HL-60 (cell line): ENCODE measurements at regions not wholly inside any gene's neighbourhood (a gene's known extent, or its start where the extent isn't known, plus 50 kb on each side); places are given as distances from the start of the nearest gene placed in this dataset.

Experiments
- DNase-seq, 2 experiments: peaks; one replicate each; pipeline ENCODE4 v3.0.0-alpha.2; 2010 to 2020; ENCODE audit warnings: low read depth in 1 of 2, low spot score in 1 of 2
- H3K27ac ChIP-seq: fragments of 250-450 bp; sonication (Bioruptor Pico); replicated peaks from 2 replicates; pipeline ENCODE4 v1.5.1; 2020; ENCODE audit warnings: mild to moderate bottlenecking, moderate library complexity
- H3K27me3 ChIP-seq: fragments of 250-450 bp; sonication (Bioruptor Pico); 2 replicates; pipeline ENCODE4 v1.5.1; 2021; ENCODE audit warnings: mild to moderate bottlenecking, moderate library complexity; ENCODE audit not compliant: insufficient read depth, poor library complexity, severe bottlenecking
- H3K4me3 ChIP-seq: replicated peaks from 2 replicates; pipeline ENCODE4 v1.5.1; 2011; ENCODE audit warnings: mild to moderate bottlenecking, control low read depth, low read length; ENCODE audit not compliant: insufficient read depth
- CTCF ChIP-seq: IDR thresholded peaks from one replicate; pipeline ENCODE4 v1.5.1; 2011; ENCODE audit warnings: low read length, control low read depth, inconsistent platforms; ENCODE audit not compliant: insufficient read depth
- GABPA ChIP-seq: IDR thresholded peaks from 2 replicates; pipeline ENCODE4 v1.6.1; 2012; ENCODE audit warnings: low read depth
- POLR2AphosphoS5 ChIP-seq: IDR thresholded peaks from 2 replicates; pipeline ENCODE4 v1.6.1; 2012; ENCODE audit warnings: low read depth
- REST ChIP-seq: IDR thresholded peaks from 2 replicates; pipeline ENCODE4 v1.6.1; 2012; ENCODE audit warnings: low read depth; ENCODE audit not compliant: insufficient replicate concordance
- SPI1 ChIP-seq: IDR thresholded peaks from 2 replicates; pipeline ENCODE4 v1.6.1; 2012; ENCODE audit warnings: low read depth, mild to moderate bottlenecking, borderline replicate concordance

GRCh38 chr5:173763410-173763809, 124.7 kb upstream of the CPEB4 start:
- Histone ChIP-seq H3K27ac (no peak overlapping the region), H3K4me3 (no peak overlapping the region), H3K27me3 (no peaks in the 10 kb centered on the region)
- no peak for DNase-seq
- TF ChIP-seq REST (no peak), POLR2AphosphoS5 (no peak), GABPA (no peak)

- no peak overlapping the region for H3K27ac ChIP-seq
- TF ChIP-seq CTCF (no peak), GABPA (no peak), SPI1 (no peak)
- H3K27me3 ChIP-seq, result no peaks in the 10 kb centered on the region
- H3K4me3 ChIP-seq, result no peak overlapping the region
- DNase-seq, result no peak
Observed at GRCh38 chr5:173764332-173765028, 123.7 kb upstream of the CPEB4 start.

GRCh38 chr5:173765029-173765644, 123.0 kb upstream of the CPEB4 start:
- DNase-seq, result no peak
- H3K4me3 ChIP-seq, result no peak overlapping the region

More at GRCh38 chr5:173765029-173765644, 123.0 kb upstream of the CPEB4 start:
- no peaks in the 10 kb centered on the region for H3K27me3 ChIP-seq
- no peak overlapping the region for H3K27ac ChIP-seq
- no peak for TF ChIP-seq CTCF
- TF ChIP-seq GABPA, result no peak
- no peak for TF ChIP-seq SPI1
- TF ChIP-seq POLR2AphosphoS5, result no peak
- no peak for TF ChIP-seq REST
